GM18868 (cell line): ENCODE measurements at regions not wholly inside any gene's neighbourhood (a gene's known extent, or its start where the extent isn't known, plus 50 kb on each side); places are given as distances from the start of the nearest gene placed in this dataset.
A peak's percentile ranks its signal among the peaks of the same experiment; 100 is the strongest.

Experiments
- ATAC-seq: cut with Tn5 transposase; IDR thresholded peaks from one replicate; pipeline ENCODE4 v1.9.1; 2021; ENCODE audit warnings: mild to moderate bottlenecking, moderate library complexity; ENCODE audit not compliant: unreplicated experiment

DNA sequence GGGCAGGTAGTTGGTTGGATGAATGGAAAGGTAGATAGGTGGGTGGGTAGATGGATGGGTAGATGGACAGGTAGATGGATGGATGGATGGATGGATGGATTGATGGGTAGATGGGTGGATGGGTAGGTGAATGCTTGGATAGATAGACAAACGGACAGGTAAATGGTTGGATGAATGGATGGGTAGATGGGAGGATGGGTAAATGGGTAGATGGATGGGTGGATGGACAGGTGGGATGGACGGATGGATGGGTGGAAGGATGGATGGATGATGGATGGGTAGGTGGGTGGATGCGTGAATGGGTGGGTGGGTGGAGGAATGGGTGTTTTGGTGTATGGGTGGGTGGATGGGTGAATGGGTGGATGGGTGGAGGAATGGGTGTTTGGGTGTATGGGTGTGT, 50.1 kb upstream of the ASAP2 start:
- no peak for ATAC-seq

DNA sequence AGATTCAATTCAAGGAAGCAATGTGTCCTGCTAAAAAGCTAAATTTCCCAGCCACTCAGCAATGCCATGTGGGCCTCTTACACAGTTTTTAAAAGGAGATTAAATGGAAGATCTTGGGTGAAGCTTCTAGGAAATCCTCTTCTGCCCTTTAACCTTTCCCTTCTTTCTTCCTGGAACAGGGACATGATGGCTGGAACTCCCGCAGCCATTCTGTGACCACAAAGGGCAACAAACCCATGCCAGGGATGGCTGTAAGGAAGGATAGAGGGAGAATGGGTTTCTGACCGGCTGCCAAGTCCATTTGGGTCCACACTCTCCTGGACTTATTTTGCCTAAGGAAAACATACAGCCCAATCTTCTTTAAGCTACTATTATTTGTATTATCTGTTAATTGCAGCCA, 52.6 kb upstream of the ASAP2 start:
- ATAC-seq = no peak

DNA sequence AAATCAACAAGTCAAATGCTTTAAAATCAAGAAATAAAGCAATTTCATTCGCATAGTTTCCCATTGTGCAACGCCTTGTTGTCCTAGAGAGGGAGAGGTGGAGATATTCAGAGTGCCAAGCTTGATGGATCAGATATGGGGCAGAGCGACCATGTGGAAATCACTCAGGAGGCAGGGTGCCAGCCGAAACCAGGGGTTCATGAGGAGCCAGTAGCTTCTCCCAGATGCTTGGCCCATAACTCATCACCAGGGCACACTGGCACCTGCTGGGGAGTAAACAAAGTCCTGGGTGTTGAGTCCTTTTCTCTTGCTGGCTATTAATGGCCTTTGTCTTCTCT, 53.0 kb upstream of the ASAP2 start:
- ATAC-seq = no peak

DNA sequence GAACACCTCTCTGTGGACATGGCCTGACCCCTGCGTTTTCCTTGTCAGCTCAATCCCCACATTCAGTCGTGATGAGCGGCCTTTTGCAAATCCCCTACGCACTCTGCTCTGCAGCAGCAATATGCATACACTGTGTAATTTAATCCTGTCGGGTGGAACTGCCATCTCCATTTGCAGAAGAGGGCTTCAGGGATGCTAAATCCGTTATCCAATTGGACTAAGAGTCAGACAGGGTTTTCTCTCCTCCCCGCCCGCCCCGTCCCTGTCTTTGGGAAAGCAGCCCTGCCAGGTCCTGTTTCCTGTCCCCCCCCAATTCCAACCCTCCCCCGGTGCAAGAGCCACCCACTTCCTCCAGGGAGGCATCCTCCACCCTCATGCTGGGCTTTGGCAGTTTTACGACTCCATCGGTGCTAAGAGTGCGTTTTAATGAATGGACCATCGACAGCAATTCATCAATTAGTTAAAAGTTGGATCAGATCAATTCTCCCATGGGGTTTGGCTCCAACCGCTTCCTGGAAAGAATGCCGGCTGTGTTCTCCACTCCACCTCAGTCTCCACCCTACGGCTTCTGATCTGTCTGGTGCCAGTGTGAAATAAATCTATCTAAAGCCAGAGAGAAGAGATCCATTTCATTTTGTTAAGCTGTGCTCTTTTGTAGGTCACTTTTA, 53.5 kb upstream of the ASAP2 start:
- no peak for ATAC-seq

DNA sequence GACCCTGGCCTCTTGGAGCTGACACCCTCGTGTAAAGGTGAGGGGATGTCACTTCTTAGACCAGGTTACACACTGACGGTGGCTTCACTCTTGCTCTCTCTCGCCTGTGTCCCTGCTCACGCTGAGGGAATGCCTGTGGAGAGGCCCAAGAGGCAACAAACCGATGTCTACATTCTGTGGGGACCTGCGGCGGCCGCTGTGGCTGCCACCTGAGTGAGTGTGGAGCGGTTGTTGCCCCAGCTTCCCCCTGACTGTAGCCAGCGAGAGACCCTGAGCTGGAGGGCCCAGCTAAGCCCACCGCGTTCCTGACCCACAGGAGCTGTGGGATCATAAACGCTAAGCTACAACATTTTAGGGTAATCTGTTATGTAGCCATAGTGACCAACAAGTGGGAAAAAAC, 55.7 kb upstream of the ASAP2 start:
- ATAC-seq = no peak

DNA sequence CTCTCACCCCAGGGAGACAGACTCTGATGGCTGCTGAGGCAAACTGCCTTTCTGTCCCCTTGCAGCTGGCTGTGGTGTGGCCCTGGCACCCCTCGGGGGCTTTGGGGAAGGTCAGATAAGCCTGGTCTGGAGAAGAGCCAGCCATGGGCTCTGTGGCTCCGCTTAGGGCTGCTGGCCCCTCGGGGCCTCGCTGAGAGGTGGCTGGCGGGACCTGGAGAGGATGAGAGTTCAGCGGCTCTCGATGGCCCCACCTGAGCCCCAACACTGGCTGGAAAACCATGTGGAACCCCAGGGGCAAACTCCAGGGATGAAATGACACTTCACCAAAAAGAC, 56.1 kb upstream of the ASAP2 start:
- ATAC-seq = no peak

DNA sequence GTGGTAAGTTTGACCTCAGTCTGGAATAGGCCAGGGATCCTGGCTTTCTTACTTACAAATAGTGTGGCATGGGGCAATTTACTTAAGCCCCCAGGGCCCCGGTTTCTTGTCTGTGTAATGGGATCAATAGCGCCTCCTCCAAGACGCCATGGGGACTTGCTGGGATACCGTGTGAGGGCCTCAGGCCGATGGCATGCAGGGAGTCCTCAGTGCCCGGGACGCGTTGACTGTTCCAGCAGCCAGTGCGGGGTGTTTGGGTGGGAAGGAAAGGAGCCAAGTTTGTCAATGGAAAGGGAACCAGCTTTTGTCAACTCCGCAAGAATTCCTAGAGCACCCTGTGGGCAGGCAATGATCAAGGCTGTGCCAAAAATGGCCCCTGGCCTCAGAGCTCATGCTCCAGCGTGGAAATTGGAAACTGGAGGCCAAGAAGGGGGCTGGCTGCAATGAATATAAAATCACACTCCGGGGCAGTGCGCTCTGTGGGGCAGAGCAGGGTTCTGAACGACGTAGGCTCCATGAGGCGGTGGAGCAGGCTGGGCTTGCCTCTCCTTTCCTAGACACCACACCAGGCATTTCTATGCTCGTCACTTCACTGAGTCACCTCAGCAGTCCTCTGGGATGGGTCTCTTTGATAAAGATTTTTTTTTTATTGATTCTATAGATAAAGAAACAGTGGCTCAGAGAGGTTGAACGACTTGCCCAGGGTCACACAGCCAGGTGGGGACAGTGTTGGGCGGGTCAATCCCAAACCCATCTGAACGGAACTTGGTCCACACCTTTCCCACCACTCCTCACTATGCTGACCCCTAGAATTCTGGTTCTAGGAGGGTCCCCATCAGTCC, 56.7 kb upstream of the ASAP2 start:
- no peak for ATAC-seq

DNA sequence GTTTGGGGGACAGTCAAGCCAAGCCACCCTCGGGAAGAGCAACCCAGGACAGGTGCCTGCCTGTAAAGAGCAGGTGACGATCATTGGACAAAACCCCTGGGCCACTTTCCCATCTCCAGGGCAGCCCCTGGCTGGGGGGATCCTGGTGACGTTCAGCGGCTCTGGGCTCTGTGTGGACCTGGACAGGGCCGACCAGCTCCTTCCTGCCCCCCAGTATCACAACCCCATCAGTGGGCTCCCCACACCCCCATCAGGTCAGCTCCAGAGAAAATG, 57.3 kb upstream of the ASAP2 start:
- no peak for ATAC-seq

DNA sequence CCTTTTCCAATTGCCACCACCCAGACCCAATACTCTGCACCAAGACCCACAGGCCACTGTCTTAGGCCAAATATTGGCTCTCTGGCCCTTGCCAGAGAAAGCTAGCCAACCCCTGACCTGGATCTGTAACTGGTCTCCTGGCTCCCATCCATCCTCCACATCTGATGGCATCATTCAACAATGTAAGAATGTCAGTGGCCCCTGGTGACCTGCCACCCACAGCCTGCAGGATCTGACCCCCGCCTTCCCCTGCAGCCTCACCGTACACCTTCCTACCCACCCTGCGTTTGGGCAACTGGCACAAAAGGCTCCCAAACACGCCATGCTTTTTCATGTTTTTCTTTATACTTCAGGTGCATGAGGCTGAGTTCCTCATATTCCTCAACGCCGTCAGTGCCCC, 60.0 kb upstream of the ASAP2 start:
- ATAC-seq = no peak

DNA sequence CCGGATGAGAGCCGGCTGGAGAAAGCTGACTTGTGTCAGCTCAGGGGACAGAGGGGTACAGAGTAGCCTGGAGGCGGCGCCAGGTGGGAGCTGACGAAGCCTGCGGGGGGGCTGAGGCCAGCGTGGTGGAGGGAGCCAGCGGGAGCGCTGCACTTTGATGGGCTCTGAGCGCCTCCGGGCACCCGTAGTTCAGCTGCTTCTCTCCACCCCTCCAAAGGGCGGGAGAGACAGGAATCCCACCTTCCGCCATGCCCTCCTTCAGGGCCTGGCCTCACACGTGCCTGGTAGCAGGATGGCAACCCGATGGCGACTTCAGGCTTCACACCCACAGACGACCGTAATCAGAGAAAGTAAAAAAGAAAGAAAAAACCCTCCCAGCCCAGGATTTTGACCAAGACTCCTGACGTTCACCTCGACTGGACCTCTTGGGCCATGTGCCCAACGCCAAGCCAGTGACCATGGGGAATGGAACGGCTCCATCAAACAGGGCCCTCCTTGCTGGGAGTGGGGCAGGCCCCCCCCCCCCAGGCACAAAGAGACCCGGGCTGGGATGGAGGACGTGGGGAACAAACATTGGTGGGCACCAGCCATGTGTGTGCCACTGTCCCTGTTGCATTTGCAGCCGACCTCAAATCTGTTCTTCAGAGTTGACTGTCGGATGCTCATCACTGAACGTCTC, 60.7 kb upstream of the ASAP2 start:
- no peak for ATAC-seq

DNA sequence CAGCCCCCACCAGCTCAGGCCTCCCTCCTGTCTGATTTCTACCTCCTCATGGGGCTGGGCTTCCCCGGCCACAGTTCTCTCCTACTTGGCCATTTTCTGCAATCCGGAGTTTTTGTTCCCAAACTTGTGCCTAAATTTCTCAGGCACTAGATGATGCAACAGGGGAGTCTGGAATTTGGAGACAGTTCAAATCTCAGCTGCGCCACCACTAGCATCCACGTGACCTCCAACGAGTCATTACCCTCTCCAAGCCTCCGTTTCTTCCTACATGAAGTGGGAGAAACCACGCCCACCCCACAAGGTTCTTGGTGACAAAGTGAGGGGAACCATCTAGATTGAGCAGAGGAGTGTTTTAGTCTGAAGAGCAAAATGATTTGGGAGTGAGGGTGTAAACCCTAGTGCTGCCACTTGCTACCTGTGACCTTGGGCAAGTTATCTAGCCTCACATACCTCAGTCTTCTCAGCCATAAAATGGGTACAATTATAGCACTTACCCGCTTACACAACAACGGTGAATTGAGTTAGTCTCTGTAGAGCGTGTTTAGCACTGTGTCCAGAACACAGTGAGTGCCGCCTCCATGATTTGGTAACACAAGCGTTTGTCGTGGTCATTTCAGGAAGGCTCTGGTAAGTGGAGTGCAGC, 61.4 kb upstream of the ASAP2 start:
- no peak for ATAC-seq

DNA sequence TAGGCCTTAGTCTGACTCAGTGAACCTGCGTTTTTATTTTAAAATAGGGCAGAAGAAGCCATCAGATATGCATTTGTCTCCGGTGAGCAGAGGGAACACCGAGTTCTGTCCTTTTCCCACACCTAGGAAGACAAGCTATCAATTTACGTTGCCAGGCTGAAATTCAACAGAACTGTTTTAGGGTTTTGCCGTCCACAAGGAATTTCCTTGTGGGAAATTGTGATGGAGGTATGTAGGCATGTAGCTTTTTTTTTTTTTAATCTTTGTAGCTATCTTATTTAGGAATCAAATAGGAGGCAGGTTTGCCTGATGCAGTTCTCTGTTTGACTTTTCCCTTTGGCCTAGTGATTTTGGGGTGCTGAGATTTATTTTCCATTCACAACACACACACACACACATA, 62.0 kb upstream of the ASAP2 start:
- no peak for ATAC-seq

DNA sequence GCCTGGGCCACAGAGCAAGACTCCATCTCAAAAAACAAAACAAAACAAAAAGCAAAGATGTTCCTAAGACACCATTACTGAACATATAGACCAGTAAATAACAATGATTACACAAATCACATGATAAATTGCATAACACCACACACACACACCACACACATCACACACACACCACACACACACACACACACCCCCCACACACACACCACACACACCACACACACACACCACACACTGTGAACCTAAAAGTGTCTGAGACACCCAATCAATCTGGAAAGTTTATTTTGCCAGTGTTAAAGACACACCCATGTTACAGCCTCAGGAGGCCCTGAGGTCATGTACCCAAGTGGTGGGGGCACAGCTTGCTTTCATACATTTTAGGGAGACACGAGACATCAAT, 62.6 kb upstream of the ASAP2 start:
- ATAC-seq = no peak

DNA sequence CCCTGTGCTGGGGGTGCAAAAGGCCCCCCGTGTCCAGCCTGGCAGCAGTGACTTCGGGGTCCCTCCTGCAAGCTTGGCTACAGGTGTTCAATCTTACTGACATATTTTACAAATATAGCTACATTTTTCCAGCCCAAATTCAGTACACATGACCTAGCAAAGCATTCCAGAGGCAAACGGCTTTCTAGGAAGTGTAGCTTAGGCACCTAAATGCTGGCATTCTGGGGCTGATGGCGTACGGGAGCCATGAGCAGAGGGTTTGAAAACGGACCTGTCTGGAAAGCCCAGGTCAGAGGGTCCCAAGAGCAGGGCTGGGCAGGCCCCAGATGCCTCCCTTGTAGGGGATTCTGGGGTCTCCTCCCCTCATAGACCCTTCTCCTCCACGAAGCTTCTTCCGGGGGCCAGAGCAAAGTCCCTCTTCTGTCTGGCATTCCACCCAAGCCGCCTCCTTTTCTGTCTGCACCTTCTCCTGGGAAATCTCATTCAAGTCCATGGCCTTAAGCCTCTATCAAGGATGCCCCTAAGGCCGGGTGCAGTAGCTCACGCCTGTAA, 63.3 kb upstream of the ASAP2 start:
- no peak for ATAC-seq

DNA sequence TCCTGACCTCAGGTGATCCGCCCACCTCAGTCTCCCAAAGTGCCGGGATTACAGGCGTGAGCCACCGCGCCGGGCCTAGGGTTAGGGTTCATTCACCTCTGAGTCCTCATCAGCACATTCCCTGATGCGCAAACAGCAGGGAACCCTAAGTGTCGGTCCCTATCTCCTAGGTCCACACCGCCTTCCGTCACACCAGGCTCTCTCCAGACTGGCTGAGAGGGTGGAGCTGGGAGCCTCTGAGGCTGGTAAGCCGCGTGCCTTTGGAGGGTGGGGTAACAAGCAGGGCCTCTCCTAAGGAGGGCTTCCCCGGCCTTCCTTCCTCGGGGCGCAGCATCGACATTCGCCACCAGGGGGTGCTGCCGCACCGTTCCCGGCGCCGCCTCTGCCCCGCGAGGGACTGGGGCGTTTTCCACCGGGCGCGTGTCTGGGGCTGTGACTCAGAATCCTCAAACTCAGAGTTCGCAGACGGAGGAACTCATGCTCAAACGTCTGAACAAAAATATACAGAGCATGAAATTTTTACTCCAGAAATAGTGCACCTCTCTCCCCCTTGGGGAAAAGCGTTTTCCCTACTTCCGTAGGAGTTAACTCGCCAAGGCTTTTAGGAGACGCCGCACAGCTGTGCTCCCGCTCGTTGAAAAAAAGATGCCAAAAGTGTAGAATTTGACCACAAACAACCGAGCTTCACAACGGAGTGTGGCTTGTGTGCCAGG, 63.9 kb upstream of the ASAP2 start:
- peak; percentile 91 for ATAC-seq

DNA sequence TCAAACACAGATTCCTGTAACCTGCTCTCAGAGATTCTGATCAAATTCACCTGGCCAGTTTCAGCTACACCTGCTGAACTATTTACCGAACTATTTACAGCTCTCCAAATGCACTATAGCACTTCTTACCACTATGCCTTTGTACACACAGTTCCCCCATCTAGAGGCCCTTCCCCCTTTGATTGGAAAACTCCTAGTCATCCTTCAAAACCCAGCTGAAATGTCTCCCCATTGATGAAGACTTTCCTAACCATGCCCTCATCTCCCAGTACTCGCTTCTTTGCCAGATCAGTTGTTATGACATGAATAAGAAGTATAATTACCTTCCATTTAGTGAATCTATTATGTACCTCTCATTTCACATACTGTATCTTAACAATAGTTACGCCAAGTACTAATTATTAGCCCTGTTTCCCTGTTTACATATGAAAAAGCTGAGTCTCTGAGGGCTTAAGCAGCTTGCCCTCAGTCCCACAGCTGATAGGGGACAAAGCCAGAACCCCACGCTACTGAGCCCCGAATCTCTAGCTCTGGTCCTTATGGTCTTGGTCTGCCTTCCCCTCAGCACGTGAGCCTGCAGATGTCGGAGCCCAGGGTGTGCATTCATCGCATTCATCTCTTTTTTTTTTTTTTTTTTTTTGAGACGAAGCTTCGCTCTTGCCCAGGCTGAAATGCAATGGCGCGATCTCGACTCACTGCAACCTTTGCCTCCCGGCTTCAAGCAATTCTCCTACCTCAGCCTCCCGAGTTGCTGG, 64.7 kb upstream of the ASAP2 start:
- ATAC-seq = no peak

DNA sequence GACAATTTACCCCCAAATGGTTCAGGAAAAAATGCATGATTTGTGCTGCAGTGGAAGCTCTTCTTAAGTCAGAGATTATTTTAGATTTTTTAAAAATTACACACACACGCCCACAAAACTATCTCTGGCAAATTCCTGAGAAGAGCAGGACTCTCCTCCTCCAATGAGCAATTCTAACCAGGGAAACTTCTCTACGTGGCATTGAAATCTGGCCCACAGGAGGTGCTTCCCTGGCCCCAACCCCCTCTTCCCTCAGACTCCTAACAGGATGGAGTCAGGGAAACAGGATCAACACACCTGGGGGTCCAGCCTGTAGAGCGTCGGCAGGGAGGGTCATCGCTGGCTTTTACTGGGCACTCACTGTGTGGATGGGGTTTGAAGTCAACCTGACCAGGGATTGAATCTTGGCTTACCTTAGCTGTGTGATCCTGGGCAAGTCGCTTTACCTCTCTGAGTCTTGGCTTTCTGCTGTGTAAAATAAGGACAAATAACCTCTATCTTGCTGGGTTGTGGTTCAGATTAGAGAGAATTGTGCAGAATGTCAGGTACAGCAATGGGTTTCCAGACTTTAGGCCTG, 65.4 kb upstream of the ASAP2 start:
- no peak for ATAC-seq

DNA sequence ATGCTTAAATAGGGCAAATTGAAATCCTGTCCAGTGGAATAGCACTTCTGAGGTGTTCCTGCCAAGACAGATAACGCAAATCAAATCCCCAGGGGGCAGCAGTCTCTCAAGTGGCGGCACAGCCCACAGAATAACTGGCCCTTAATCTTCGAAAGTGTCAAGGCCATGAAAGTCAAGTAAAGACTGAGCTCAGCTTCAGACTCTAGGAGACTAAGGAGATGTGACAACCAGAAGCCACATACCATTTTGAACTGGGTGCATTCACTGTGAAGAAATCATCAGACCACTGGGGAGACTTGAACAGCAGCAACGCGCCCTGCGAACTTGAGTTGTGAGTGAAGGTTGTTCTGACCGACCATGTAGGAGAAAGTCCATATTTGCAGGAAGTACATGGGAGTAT, 66.0 kb upstream of the ASAP2 start:
- no peak for ATAC-seq

DNA sequence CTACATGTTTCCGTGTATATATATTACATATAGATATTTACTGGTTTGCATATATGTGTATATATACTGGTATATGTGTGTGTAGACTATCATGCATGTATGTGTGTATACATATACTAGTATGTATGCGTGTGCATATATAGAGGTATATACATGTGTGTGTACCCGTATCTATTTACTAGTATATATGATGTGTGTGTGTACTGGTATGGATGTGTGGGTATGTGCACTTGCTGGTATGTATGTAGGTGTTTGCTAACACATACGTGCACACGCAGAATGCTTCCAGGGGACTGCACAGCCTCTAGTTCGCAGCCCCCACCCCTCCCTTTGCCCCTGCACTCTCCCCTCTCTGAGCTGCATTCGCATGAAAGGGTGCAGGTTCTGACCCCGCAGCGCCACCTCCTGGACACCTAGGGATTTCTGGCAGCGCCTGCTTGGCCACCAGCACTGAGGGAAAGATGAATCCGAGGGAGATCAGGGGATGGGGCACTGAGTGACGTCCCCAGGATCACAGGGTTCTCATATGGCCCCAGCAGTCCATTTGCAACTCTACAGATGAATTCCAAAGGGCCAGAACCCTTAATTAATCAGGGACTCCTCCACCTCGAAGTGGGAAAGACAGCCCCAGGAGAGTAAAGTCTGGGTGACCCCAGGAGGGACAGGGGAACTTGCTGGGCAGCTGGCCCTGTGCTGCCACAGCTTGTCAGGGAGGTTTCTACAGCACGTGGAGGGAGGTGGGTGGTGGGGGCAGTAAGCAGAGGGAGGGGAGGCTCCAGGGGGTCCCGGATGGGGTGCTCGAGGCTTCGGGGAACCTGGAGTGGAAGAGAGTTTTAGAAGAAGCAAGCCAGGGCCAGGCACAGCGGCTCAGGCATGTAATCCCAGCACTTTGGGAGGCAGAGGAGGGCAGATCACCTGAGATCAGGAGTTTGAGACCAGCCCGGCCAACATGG, 66.8 kb upstream of the ASAP2 start:
- peak; percentile 60 for ATAC-seq
